ENCODE measurements at regions not wholly inside any gene's neighbourhood (a gene's known extent, or its start where the extent isn't known, plus 50 kb on each side); places are given as distances from the start of the nearest gene placed in this dataset.

DNA sequence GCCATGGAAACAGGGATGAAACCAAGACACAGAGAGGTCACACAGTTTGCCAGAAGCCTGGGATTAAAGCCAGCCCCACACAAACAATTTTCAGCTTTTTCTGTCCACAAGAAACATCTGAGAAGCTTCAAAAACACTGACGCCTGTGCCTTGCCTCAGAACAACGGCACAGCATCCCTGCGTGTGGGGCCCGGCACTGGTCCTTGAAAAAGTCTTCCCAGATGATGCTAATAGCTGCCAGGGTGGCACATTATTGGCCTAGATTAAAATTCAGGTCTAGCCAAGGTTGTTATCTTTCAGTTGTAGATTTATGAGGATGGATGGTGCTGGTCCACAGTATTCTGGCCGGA lies 321.4 kb downstream of the HAPSTR1 start:
- Histone ChIP-seq H3K27ac (replicated peaks in 1 of 4) (no peak overlapping the region), H3K9me3 (peaks cover 0 to 9% (median 3%) of the 10 kb centered on the region in 4 donors), H3K27me3 (no peaks in the 10 kb centered on the region), H3K36me3 (no peaks in the 10 kb centered on the region), H3K4me3 (no peak overlapping the region), H3K4me1 (peaks cover 0 to 7% (median 0%) of the 10 kb centered on the region in 4 donors)
- no peak for DNase-seq (ENCODE audit: extremely low spot score)
- intact Hi-C loops (cut with DNase I), result no loop called here
- TF ChIP-seq POLR2AphosphoS5 (IDR thresholded peaks at IDR 0.05) (no peak), EP300 (IDR thresholded peaks at IDR 0.05) (no peak), POLR2A (IDR thresholded peaks at IDR 0.05; ENCODE audit: low read depth) (no peak)
- TF ChIP-seq, protein P1, sequence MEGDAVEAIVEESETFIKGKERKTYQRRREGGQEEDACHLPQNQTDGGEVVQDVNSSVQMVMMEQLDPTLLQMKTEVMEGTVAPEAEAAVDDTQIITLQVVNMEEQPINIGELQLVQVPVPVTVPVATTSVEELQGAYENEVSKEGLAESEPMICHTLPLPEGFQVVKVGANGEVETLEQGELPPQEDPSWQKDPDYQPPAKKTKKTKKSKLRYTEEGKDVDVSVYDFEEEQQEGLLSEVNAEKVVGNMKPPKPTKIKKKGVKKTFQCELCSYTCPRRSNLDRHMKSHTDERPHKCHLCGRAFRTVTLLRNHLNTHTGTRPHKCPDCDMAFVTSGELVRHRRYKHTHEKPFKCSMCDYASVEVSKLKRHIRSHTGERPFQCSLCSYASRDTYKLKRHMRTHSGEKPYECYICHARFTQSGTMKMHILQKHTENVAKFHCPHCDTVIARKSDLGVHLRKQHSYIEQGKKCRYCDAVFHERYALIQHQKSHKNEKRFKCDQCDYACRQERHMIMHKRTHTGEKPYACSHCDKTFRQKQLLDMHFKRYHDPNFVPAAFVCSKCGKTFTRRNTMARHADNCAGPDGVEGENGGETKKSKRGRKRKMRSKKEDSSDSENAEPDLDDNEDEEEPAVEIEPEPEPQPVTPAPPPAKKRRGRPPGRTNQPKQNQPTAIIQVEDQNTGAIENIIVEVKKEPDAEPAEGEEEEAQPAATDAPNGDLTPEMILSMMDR (IDR thresholded peaks at IDR 0.05), result no peak
- 67% methylated on average over 2 of the region's 5 CpGs for WGBS

DNA sequence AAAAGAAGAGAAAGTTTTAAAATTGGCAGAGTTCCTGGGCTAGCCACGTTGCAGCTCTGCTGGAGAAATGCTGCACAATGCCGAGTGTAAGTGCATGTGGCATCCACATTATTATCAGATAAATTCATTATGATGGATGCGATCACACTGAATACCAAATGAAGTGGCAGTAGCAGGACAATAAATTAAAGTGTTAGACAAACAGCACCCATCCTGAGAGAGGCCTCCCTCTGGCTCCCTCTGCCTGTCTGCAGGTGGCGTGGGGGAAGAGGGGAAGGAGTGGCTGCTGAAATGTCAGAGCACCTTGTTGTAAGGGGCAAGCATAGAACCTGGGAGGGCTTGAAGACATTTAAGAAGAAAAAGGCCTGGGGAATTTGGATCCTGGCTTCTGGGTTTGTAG lies 324.1 kb downstream of the HAPSTR1 start:
- Histone ChIP-seq H3K4me1 (peaks cover 0 to 7% (median 0%) of the 10 kb centered on the region in 4 donors), H3K27ac (replicated peaks in 1 of 4) (no peak overlapping the region), H3K4me3 (no peak overlapping the region), H3K9me3 (peaks cover 0 to 9% (median 3%) of the 10 kb centered on the region in 4 donors), H3K27me3 (no peaks in the 10 kb centered on the region), H3K36me3 (no peaks in the 10 kb centered on the region)
- intact Hi-C loops (cut with DNase I), result no loop called here
- WGBS, result 69% methylated on average over 4 of the region's 4 CpGs
- no peak for DNase-seq (ENCODE audit: extremely low spot score)
- no peak for TF ChIP-seq EP300 (IDR thresholded peaks at IDR 0.05)
- TF ChIP-seq POLR2A (IDR thresholded peaks at IDR 0.05; ENCODE audit: low read depth), result no peak
- TF ChIP-seq POLR2AphosphoS5 (IDR thresholded peaks at IDR 0.05), result no peak
- TF ChIP-seq, protein P1 (IDR thresholded peaks at IDR 0.05), result no peak

DNA sequence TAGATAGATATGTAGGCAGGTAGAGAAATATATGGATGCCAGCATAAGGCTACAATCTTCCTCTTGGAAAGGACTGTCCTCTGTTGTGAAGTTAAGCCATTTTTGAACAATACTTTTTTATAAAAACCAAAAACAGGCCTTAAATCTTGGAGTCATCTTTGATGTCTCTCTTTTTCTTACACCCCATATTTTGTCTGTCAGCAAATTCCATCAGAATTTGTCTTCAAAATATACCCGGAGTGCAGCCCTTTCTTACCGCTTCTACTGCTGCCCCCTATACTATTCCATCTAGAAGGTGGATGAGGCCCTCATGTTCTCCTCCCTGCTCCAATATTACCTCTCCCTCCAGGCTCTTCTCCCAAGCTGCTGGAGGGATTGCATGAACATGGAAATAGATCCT lies 326.5 kb downstream of the HAPSTR1 start:
- 94% methylated on average over 2 of the region's 2 CpGs for WGBS
- TF ChIP-seq EP300 (IDR thresholded peaks at IDR 0.05), result no peak
- no peak for TF ChIP-seq POLR2A (IDR thresholded peaks at IDR 0.05; ENCODE audit: low read depth)
- no peak for TF ChIP-seq POLR2AphosphoS5 (IDR thresholded peaks at IDR 0.05)
- TF ChIP-seq, protein P1 (IDR thresholded peaks at IDR 0.05), result no peak
- no peak for DNase-seq (ENCODE audit: extremely low spot score)
- H3K4me3 ChIP-seq, result no peak overlapping the region
- intact Hi-C loops (cut with DNase I), result no loop called here
- no peaks in the 10 kb centered on the region for H3K27me3 ChIP-seq
- peaks cover 0 to 3% (median 0%) of the 10 kb centered on the region in 4 donors for H3K4me1 ChIP-seq
- no peaks in the 10 kb centered on the region for H3K36me3 ChIP-seq
- H3K27ac ChIP-seq (replicated peaks in 1 of 4), result no peak overlapping the region
- peaks cover 0 to 9% (median 3%) of the 10 kb centered on the region in 4 donors for H3K9me3 ChIP-seq

DNA sequence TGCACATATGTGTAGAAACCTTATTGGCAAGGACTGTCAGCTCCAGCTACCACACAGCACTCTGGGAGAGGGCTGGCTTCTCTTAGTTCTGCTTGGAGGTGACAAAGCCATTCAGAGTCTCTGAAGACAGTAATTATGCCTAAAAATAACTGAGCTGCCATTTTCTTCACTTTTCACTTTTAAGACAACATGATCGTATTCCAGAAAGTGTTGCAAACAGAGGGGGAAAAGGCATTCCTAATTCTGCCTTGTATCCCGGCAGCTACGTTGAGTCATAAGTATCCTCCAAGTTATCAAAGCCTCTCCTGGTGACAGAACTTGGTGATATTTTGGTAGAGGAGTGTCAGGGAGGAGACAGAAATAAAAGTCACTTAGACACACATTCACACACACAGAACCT lies 327.7 kb downstream of the HAPSTR1 start:
- H3K4me1 ChIP-seq, result no peaks in the 10 kb centered on the region
- intact Hi-C loops (cut with DNase I), result no loop called here
- H3K36me3 ChIP-seq, result no peaks in the 10 kb centered on the region
- TF ChIP-seq, protein P1 (IDR thresholded peaks at IDR 0.05), result no peak
- TF ChIP-seq POLR2A (IDR thresholded peaks at IDR 0.05; ENCODE audit: low read depth) (no peak), POLR2AphosphoS5 (IDR thresholded peaks at IDR 0.05) (no peak), EP300 (IDR thresholded peaks at IDR 0.05) (no peak)
- peaks cover 0 to 9% (median 3%) of the 10 kb centered on the region in 4 donors for H3K9me3 ChIP-seq
- DNase-seq (ENCODE audit: extremely low spot score), result no peak
- WGBS, result 82% methylated on average over 3 of the region's 3 CpGs
- no peaks in the 10 kb centered on the region for H3K27me3 ChIP-seq
- no peak overlapping the region for H3K4me3 ChIP-seq
- H3K27ac ChIP-seq (replicated peaks in 1 of 4), result no peak overlapping the region
